Activated CD4-positive, alpha-beta T cell treated with anti-CD3 and anti-CD28 coated beads for 48 hours (primary cell): ENCODE measurements at regions not wholly inside any gene's neighbourhood (a gene's known extent, or its start where the extent isn't known, plus 50 kb on each side); places are given as distances from the start of the nearest gene placed in this dataset.
A peak's percentile ranks its signal among the peaks of the same experiment; 100 is the strongest.

Experiments used
- DNase-seq: peaks from one replicate; pipeline ENCODE4 v3.0.0-alpha.2; 2020

GRCh38 chr3:152156880-152157279 is 111.8 kb upstream of the MBNL1 start:
- DNase-seq, result no peak

- no peak for DNase-seq
These were observed 111.4 kb upstream of the MBNL1 start for GRCh38 chr3:152157337-152157736.

- DNase-seq, result no peak
These were observed 109.4 kb upstream of the MBNL1 start for GRCh38 chr3:152159328-152159727.

- no peak for DNase-seq
These were observed 108.2 kb upstream of the MBNL1 start for GRCh38 chr3:152160350-152161011.

GRCh38 chr3:152172460-152172859 is 96.3 kb upstream of the MBNL1 start:
- DNase-seq, result no peak

- DNase-seq, result no peak
These were observed 95.1 kb upstream of the MBNL1 start for GRCh38 chr3:152173627-152174026.

- DNase-seq, result no peak
These were observed 93.7 kb upstream of the MBNL1 start for GRCh38 chr3:152174876-152175527.

- DNase-seq, result no peak
These were observed 93.2 kb upstream of the MBNL1 start for GRCh38 chr3:152175528-152175889.

- DNase-seq, result no peak
These were observed 92.5 kb upstream of the MBNL1 start for GRCh38 chr3:152176241-152176640.

- DNase-seq, result no peak
These were observed 91.7 kb upstream of the MBNL1 start for GRCh38 chr3:152176998-152177397.

- DNase-seq, result no peak
These were observed 91.0 kb upstream of the MBNL1 start for GRCh38 chr3:152177757-152178156.

- peak; percentile 63 for DNase-seq
These were observed 85.3 kb upstream of the MBNL1 start for GRCh38 chr3:152183473-152183872.

- no peak for DNase-seq
These were observed 83.6 kb upstream of the MBNL1 start for GRCh38 chr3:152184971-152185686.

GRCh38 chr3:152185891-152186630 is 82.7 kb upstream of the MBNL1 start:
- DNase-seq, result no peak

GRCh38 chr3:152190636-152191183 is 78.0 kb upstream of the MBNL1 start:
- DNase-seq, result no peak

- no peak for DNase-seq
These were observed 76.7 kb upstream of the MBNL1 start for GRCh38 chr3:152192050-152192449.

GRCh38 chr3:152192936-152193672 is 75.6 kb upstream of the MBNL1 start:
- no peak for DNase-seq

- DNase-seq, result peak; percentile 47
These were observed 75.0 kb upstream of the MBNL1 start for GRCh38 chr3:152193673-152194267.

GRCh38 chr3:152195206-152195605 is 73.5 kb upstream of the MBNL1 start:
- no peak for DNase-seq

GRCh38 chr3:152196782-152197181 is 71.9 kb upstream of the MBNL1 start:
- no peak for DNase-seq

GRCh38 chr3:152197451-152197850 is 71.3 kb upstream of the MBNL1 start:
- no peak for DNase-seq

GRCh38 chr3:152197937-152198336 is 70.8 kb upstream of the MBNL1 start:
- DNase-seq, result no peak
